ENCODE measurements at regions not wholly inside any gene's neighbourhood (a gene's known extent, or its start where the extent isn't known, plus 50 kb on each side); places are given as distances from the start of the nearest gene placed in this dataset.

DNA sequence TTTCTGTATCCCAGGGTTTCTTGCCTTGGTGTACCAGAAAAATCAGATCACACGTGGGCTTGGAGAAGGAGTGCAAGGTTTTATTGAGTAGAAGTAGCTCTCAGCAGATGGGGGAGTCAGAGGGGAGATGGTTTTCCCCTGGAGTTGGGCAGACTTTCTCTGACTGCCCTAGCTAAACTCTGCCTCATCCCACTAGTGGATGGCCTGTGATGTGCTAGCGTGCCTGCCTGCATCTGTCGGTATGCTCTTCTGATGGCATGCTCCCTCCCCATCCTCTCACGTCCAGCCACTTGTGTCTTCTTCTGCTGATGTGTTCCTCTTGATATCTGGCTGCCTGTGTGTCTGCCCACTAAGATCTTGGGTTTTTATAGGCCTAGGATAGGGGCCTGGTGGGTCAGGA lies 616.1 kb upstream of the RGMB start:
- no peak for DNase-seq (ENCODE audit: low read depth in 1 of 2, low spot score in 2 of 2)
- no peaks in the 10 kb centered on the region for H3K79me2 ChIP-seq (ENCODE audit: control insufficient read depth in 1 of 2, insufficient read depth in 2 of 2, low read length in 2 of 2)
- H2AFZ ChIP-seq (ENCODE audit: low read length): no peak overlapping the region
- no peak overlapping the region for H3K9ac ChIP-seq (replicated peaks in 1 of 4; ENCODE audit: extremely low read depth in 1 of 4, low read depth in 3 of 4, low read length in 3 of 4)
- ChIA-PET CTCF (ENCODE audit: partially characterized antibody) (no interaction called here), POLR2A (ENCODE audit: partially characterized antibody) (no interaction called here)
- H3K23ac ChIP-seq (ENCODE audit: insufficient read length): no peak overlapping the region
- no peaks in the 10 kb centered on the region for H3K4me1 ChIP-seq (replicated peaks in 1 of 4; ENCODE audit: control insufficient read depth in 3 of 4, insufficient read depth in 4 of 4, low read length in 3 of 4)
- no peak overlapping the region for H4K91ac ChIP-seq (replicated peaks; ENCODE audit: insufficient read length, low read length)
- no peaks in the 10 kb centered on the region for H3K79me1 ChIP-seq (ENCODE audit: low read depth, low read length)
- no peak for FAIRE-seq
- H4K5ac ChIP-seq (ENCODE audit: insufficient read length, low read depth, low read length): no peak overlapping the region
- no peaks in the 10 kb centered on the region for H4K20me1 ChIP-seq (replicated peaks in 1 of 2; ENCODE audit: control insufficient read depth in 1 of 2, insufficient read depth in 2 of 2, low read length in 2 of 2)
- no peak overlapping the region for H3K4me3 ChIP-seq (ENCODE audit: extremely low read depth in 1 of 4, insufficient read depth in 2 of 4, low read depth in 3 of 4, low read length in 4 of 4)
- no peak overlapping the region for H2BK15ac ChIP-seq (ENCODE audit: low read length)
- no peak overlapping the region for H3K4ac ChIP-seq (replicated peaks; ENCODE audit: insufficient read length, low read depth, low read length)
- no peak overlapping the region for H3K27ac ChIP-seq (ENCODE audit: low read depth, low read length)
- no peaks in the 10 kb centered on the region for H3K36me3 ChIP-seq (ENCODE audit: control insufficient read depth in 2 of 4, insufficient read depth in 4 of 4, low read length in 3 of 4)
- no peak overlapping the region for H3K56ac ChIP-seq (replicated peaks; ENCODE audit: insufficient read length, low read depth, low read length)
- no peak overlapping the region for H3K18ac ChIP-seq (ENCODE audit: extremely low read depth, low read length)
- no peak overlapping the region for H2BK5ac ChIP-seq (ENCODE audit: low read depth, low read length)
- no peaks in the 10 kb centered on the region for H3K27me3 ChIP-seq (replicated peaks in 1 of 4; ENCODE audit: control insufficient read depth in 3 of 4, extremely low read depth in 1 of 4, insufficient read depth in 3 of 4, low read length in 3 of 4)
- no peak overlapping the region for H4K8ac ChIP-seq (ENCODE audit: extremely low read depth, insufficient read depth, low read length)
- H2BK120ac ChIP-seq (replicated peaks; ENCODE audit: low read depth, low read length): no peak overlapping the region
- H2BK12ac ChIP-seq (ENCODE audit: low read depth, low read length): no peak overlapping the region
- 88% methylated on average over 4 of the region's 4 CpGs; no CpG with 5 or more reads in 1 of the 2 experiments for WGBS, 2 experiments (ENCODE audit: extremely low coverage in 1 of 2, insufficient coverage in 1 of 2, insufficient read length in 1 of 2, insufficient replicate concordance in 2 of 2, low coverage in 1 of 2, low lambda C conversion rate in 2 of 2, missing lambda C conversion rate in 1 of 2)
- TF ChIP-seq BACH1 (IDR thresholded peaks at IDR 0.05; ENCODE audit: low read length): no peak
- no peak overlapping the region for H3K14ac ChIP-seq (ENCODE audit: insufficient read length)
- no peaks in the 10 kb centered on the region for H3K9me3 ChIP-seq (ENCODE audit: insufficient read depth in 2 of 2, low read depth in 1 of 2, low read length in 1 of 2)
- no peaks in the 10 kb centered on the region; the same call in 1 of the 2 replicates for H3K23me2 ChIP-seq (ENCODE audit: low read depth, low read length)
- no peak overlapping the region for H2AK5ac ChIP-seq (ENCODE audit: low read depth, low read length)
- H3K4me2 ChIP-seq (ENCODE audit: insufficient read depth in 1 of 2, low read depth in 2 of 2, low read length in 2 of 2): no peak overlapping the region
- no peak overlapping the region for H2BK20ac ChIP-seq (ENCODE audit: low read length)

Measured in H1 (cell line).